GM12878 (cell line): ENCODE measurements at regions not wholly inside any gene's neighbourhood (a gene's known extent, or its start where the extent isn't known, plus 50 kb on each side); places are given as distances from the start of the nearest gene placed in this dataset.

Source experiments
- ATAC-seq: fragments of 200-7000 bp; cut with Tn5 transposase; 3 replicates; pipeline ENCODE4 v1.9.1; 2020; ENCODE audit warnings: mild to moderate bottlenecking, moderate library complexity
- BruUV-seq: library from RNA; stranded (reverse); fragments of 400-500 nt; replicated peaks from 2 replicates; lab custom pipeline; 2021; lab: Mats Ljungman, UMichigan
- CTCF ChIA-PET: fragments of 300-600 bp; sonication (Branson Sonifier 250); formaldehyde crosslinking; extraction: SDS; loops from one replicate; lab custom pipeline; 2021; ENCODE audit warnings: inconsistent platforms; lab: Yijun Ruan, JAX
- POLR2A ChIA-PET: fragments of 350-600 bp; formaldehyde crosslinking; extraction: SDS; loops from one replicate; lab custom pipeline; 2021; ENCODE audit warnings: inconsistent platforms; lab: Charles Lee
- RAD21 ChIA-PET: fragments of 300-600 bp; sonication (Branson Sonifier 250); formaldehyde crosslinking; loops from one replicate; lab custom pipeline; 2023; ENCODE audit warnings: antibody characterized with exemption; ENCODE audit not compliant: unreplicated experiment; lab: Charles Lee
- SMC1A ChIA-PET: fragments of 300-600 bp; sonication (Branson Sonifier 250); formaldehyde crosslinking; loops from one replicate; lab custom pipeline; 2023; ENCODE audit not compliant: unreplicated experiment, uncharacterized antibody; lab: Charles Lee
- DNase-seq: peaks from one replicate; pipeline ENCODE4 v3.0.0-alpha.2; 2011; ENCODE audit warnings: low read depth, low spot score
- FAIRE-seq: peaks from 3 replicates; lab custom pipeline; 2011; peaks lifted over from hg19 to GRCh38; lab: Jason Lieb, UNC
- H2AFZ ChIP-seq: 2 replicates; pipeline ENCODE4 v1.6.0; 2011; ENCODE audit warnings: low read depth, low read length, control low read depth; ENCODE audit not compliant: control insufficient read depth
- H3K27ac ChIP-seq: 2 replicates; pipeline ENCODE4 v1.5.1; 2011; ENCODE audit warnings: control low read depth; ENCODE audit not compliant: control insufficient read depth, insufficient read depth
- H3K27me3 ChIP-seq, 2 experiments: replicated peaks in 1 of 2; 2 replicates each; pipeline versions ENCODE4 v1.6.0 to v1.6.1; 2011; ENCODE audit warnings: low read length in 1 of 2; ENCODE audit not compliant: control insufficient read depth in 2 of 2, insufficient read depth in 2 of 2
- H3K36me3 ChIP-seq, 2 experiments: 2 replicates each; pipeline ENCODE4 v1.5.1; 2011; ENCODE audit warnings: low read length in 1 of 2; ENCODE audit not compliant: control insufficient read depth in 2 of 2, insufficient read depth in 2 of 2
- H3K4me1 ChIP-seq: 2 replicates; pipeline ENCODE4 v1.6.1; 2011; ENCODE audit warnings: mild to moderate bottlenecking, low read length, moderate library complexity, mixed read lengths; ENCODE audit not compliant: control insufficient read depth, insufficient read depth
- H3K4me2 ChIP-seq: 2 replicates; pipeline ENCODE4 v1.6.0; 2011; ENCODE audit warnings: control low read depth; ENCODE audit not compliant: control insufficient read depth, insufficient read depth
- H3K4me3 ChIP-seq: fragments of 200-600 bp; sonication (generic); 2 replicates; pipeline ENCODE4 v1.5.1; 2016
- H3K79me2 ChIP-seq: 2 replicates; pipeline ENCODE4 v1.6.0; 2011; ENCODE audit warnings: low read length; ENCODE audit not compliant: control insufficient read depth, insufficient read depth
- H3K9ac ChIP-seq: 2 replicates; pipeline ENCODE4 v1.8.0; 2011; ENCODE audit warnings: low read length, control low read depth, mixed read lengths; ENCODE audit not compliant: control insufficient read depth, insufficient read depth
- H3K9me3 ChIP-seq: replicated peaks from 3 replicates; pipeline ENCODE4 v1.5.1; 2011; ENCODE audit warnings: mild to moderate bottlenecking, low read length; ENCODE audit not compliant: control insufficient read depth, insufficient read depth
- H4K20me1 ChIP-seq: 2 replicates; pipeline ENCODE4 v1.6.0; 2011; ENCODE audit not compliant: control insufficient read depth, insufficient read depth
- BMI1 ChIP-seq: fragments of 450-650 bp; IDR thresholded peaks from 2 replicates; pipeline ENCODE4 v1.6.1; 2016; ENCODE audit warnings: mild to moderate bottlenecking, moderate library complexity, borderline replicate concordance
- CBFB ChIP-seq: IDR thresholded peaks from 2 replicates; pipeline ENCODE4 v1.6.1; 2016; ENCODE audit warnings: antibody characterized with exemption, low read depth
- ESRRA ChIP-seq: IDR thresholded peaks from 2 replicates; pipeline ENCODE4 v1.6.1; 2012; ENCODE audit warnings: mild to moderate bottlenecking, low read length, improper control_type of control experiment
- GABPA ChIP-seq: IDR thresholded peaks from 2 replicates; pipeline ENCODE4 v1.6.1; 2014; ENCODE audit warnings: antibody characterized with exemption, low read depth, mild to moderate bottlenecking, inconsistent platforms
- MYC ChIP-seq: IDR thresholded peaks from 2 replicates; pipeline ENCODE4 v1.6.1; 2011; ENCODE audit warnings: mild to moderate bottlenecking, low read length, moderate library complexity, inconsistent platforms; ENCODE audit not compliant: insufficient read depth, insufficient replicate concordance, insufficient read length, severe bottlenecking
- NBN ChIP-seq: fragments of 450-650 bp; IDR thresholded peaks from 2 replicates; pipeline ENCODE4 v1.6.1; 2016
- NFYB ChIP-seq: IDR thresholded peaks from 2 replicates; pipeline ENCODE4 v1.6.1; 2011; ENCODE audit warnings: low read depth, mild to moderate bottlenecking, low read length, improper control_type of control experiment, moderate library complexity; ENCODE audit not compliant: insufficient read depth
- PAX5 ChIP-seq: IDR thresholded peaks from 2 replicates; pipeline ENCODE4 v1.6.1; 2011; ENCODE audit warnings: low read depth, low read length, borderline replicate concordance
- RAD21 ChIP-seq: IDR thresholded peaks from 2 replicates; pipeline ENCODE4 v1.6.1; 2011; ENCODE audit warnings: mild to moderate bottlenecking, low read depth, low read length, moderate library complexity; ENCODE audit not compliant: insufficient read depth
- TCF7 ChIP-seq: IDR thresholded peaks from 2 replicates; pipeline ENCODE4 v1.6.1; 2014; ENCODE audit warnings: antibody characterized with exemption, borderline replicate concordance
- WRNIP1 ChIP-seq: IDR thresholded peaks from 2 replicates; pipeline ENCODE4 v1.6.1; 2011; ENCODE audit warnings: low read depth, low read length, improper control_type of control experiment, borderline replicate concordance
- WGBS: methylation state at CpG from one replicate; pipeline ENCODE4 v1.1.6; 2016; ENCODE audit warnings: low lambda C conversion rate; ENCODE audit not compliant: insufficient replicate concordance, insufficient coverage; ENCODE audit errors: missing lambda C conversion rate; 5-methylcytosine and 5-hydroxymethylcytosine counted together
- in situ Hi-C: fragments of 300-500 bp; cut with MboI; formaldehyde crosslinking; loops from 9 replicates; pipeline ENCODE4 v1.14.3; 2018; ENCODE audit warnings: mixed read lengths
- intact Hi-C: fragments of 100-400 bp; cut with micrococcal nuclease; formaldehyde crosslinking; loops from one replicate; pipeline ENCODE4 v1.14.2; 2022; ENCODE audit not compliant: unreplicated experiment
- TF ChIP-seq, protein P1 (sequence below): fragments of 450-650 bp; formaldehyde crosslinking; IDR thresholded peaks from 2 replicates; pipeline ENCODE4 v1.4.0; 2022; ENCODE audit warnings: mild to moderate bottlenecking, moderate library complexity
- TF ChIP-seq, protein P2 (sequence below): fragments of 450-650 bp; IDR thresholded peaks from 2 replicates; pipeline ENCODE4 v1.6.1; 2018; ENCODE audit warnings: borderline replicate concordance, mild to moderate bottlenecking; ENCODE audit not compliant: partially characterized antibody

DNA sequence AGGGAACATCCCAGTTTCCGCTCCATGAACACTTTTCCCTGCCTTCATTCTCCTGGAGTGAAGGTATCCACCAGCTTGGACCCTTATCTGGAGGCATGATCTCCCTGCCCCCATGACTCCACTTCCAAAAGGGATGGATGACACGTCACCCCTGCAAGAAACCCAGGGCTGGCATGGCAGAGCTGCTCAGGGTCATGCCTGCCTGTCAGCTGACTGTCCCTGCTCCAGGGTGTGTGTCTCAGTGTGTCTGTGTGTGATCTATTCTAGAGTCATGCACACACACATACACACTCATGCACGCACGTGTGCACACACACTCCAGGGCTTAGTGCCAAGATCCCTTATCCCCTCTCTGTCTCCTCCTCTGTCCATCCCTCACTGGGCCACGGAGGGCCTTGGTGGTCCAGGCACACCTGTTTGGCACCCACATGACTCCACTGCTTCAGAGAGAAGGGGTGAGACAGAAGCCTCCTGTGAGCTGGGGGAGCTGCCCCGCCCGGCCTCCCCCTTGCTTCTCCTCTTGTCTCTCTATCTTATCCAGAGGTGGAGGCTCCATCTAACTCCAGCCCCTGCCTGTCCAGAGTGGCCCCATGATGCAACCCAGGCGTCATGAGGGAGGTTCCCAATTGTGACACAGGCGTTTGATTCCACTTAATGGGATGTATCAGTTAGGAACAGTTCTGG, 290.9 kb downstream of the CDC5L start:
- CTCF ChIA-PET = interaction anchor here (1.6 kb wide), 1 partner anchor 203 kb away, joined by 5 read pairs; no protein-coding TSS in a partner anchor
- RAD21 ChIA-PET = no interaction called here
- intact Hi-C loops = no loop called here

More for the DNA sequence above, 290.9 kb downstream of the CDC5L start:
- Histone ChIP-seq H3K27ac (no peak overlapping the region), H3K4me2 (no peak overlapping the region), H3K79me2 (no peaks in the 10 kb centered on the region), H3K9me3 (no peaks in the 10 kb centered on the region), H3K27me3 (no peaks in the 10 kb centered on the region; a peak in 1 of 4 replicates), H3K36me3 (no peaks in the 10 kb centered on the region)
- no peak for ATAC-seq
- WGBS = 34% methylated on average over 9 of the region's 9 CpGs
- SMC1A ChIA-PET = interaction anchor here (1.0 to 2.0 kb wide), 3 partner anchors 10 to 700 kb away, joined by 3 to 4 read pairs (median 4); partner anchors contain the start of gene SUPT3H
- TF ChIP-seq, protein P1, sequence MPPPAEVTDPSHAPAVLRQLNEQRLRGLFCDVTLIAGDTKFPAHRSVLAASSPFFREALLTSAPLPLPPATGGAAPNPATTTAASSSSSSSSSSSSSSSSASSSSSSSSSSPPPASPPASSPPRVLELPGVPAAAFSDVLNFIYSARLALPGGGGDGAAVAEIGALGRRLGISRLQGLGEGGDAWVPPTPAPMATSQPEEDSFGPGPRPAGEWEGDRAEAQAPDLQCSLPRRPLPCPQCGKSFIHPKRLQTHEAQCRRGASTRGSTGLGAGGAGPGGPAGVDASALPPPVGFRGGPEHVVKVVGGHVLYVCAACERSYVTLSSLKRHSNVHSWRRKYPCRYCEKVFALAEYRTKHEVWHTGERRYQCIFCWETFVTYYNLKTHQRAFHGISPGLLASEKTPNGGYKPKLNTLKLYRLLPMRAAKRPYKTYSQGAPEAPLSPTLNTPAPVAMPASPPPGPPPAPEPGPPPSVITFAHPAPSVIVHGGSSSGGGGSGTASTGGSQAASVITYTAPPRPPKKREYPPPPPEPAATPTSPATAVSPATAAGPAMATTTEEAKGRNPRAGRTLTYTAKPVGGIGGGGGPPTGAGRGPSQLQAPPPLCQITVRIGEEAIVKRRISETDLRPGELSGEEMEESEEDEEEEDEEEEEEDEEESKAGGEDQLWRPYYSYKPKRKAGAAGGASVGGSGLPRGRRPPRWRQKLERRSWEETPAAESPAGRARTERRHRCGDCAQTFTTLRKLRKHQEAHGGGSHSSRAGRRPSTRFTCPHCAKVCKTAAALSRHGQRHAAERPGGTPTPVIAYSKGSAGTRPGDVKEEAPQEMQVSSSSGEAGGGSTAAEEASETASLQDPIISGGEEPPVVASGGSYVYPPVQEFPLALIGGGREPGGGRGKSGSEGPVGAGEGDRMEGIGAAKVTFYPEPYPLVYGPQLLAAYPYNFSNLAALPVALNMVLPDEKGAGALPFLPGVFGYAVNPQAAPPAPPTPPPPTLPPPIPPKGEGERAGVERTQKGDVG (CRISPR knock-in tag) = no peak
- TF ChIP-seq CBFB = no peak
- no peak for TF ChIP-seq RAD21
- no peak for TF ChIP-seq BMI1
- TF ChIP-seq TCF7 = no peak
- TF ChIP-seq GABPA = no peak
- no peak for TF ChIP-seq NBN
- no peak for TF ChIP-seq ESRRA
- no peak for TF ChIP-seq MYC
- no peak for TF ChIP-seq NFYB
- no peak for TF ChIP-seq PAX5
- TF ChIP-seq WRNIP1 = no peak
- TF ChIP-seq, protein P2, sequence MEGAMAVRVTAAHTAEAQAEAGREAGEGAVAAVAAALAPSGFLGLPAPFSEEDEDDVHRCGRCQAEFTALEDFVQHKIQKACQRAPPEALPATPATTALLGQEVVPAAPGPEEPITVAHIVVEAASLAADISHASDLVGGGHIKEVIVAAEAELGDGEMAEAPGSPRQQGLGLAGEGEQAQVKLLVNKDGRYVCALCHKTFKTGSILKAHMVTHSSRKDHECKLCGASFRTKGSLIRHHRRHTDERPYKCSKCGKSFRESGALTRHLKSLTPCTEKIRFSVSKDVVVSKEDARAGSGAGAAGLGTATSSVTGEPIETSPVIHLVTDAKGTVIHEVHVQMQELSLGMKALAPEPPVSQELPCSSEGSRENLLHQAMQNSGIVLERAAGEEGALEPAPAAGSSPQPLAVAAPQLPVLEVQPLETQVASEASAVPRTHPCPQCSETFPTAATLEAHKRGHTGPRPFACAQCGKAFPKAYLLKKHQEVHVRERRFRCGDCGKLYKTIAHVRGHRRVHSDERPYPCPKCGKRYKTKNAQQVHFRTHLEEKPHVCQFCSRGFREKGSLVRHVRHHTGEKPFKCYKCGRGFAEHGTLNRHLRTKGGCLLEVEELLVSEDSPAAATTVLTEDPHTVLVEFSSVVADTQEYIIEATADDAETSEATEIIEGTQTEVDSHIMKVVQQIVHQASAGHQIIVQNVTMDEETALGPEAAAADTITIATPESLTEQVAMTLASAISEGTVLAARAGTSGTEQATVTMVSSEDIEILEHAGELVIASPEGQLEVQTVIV = no peak
- TF ChIP-seq, all 136 proteins: peak for 0
- DNase-seq (no peak), FAIRE-seq (no peak)
- H2AFZ ChIP-seq = no peak overlapping the region
- no peaks in the 10 kb centered on the region for H3K4me1 ChIP-seq
- in situ Hi-C loops = no loop called here
- POLR2A ChIA-PET = no interaction called here
- H4K20me1 ChIP-seq = no peaks in the 10 kb centered on the region
- BruUV-seq = no TSS peak
- no peak overlapping the region for H3K9ac ChIP-seq
- no peak overlapping the region for H3K4me3 ChIP-seq
